ENCODE measurements at regions not wholly inside any gene's neighbourhood (a gene's known extent, or its start where the extent isn't known, plus 50 kb on each side); places are given as distances from the start of the nearest gene placed in this dataset.

DNA sequence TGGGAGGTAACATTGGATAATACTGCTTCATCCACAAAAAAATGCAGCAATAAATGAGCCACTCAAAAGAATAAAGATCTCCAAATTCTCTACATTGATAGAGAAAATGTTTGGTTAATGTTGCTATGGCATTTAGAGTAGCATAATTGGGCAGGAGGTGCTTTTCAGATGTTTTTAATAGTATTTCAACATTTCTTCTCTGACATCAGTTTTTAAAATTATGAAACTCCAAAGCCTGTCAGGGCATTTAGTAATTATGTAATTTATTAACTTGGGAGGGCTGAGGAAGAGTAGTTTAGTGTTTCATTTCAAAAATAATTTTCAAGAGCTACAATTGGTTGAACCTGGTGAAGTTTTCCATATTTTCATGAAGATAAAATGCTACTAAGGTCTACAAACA, 211.3 kb upstream of the INTU start:
- CTCF ChIA-PET = no interaction called here
- no peak for TF ChIP-seq CTCF (conservative IDR thresholded peaks at IDR 0.05; ENCODE audit: low read depth)
- H3K27ac ChIP-seq = no peak overlapping the region
- POLR2A ChIA-PET (ENCODE audit: low non-redundant PET) = no interaction called here
- DNase-seq (ENCODE audit: low spot score) = no peak

DNA sequence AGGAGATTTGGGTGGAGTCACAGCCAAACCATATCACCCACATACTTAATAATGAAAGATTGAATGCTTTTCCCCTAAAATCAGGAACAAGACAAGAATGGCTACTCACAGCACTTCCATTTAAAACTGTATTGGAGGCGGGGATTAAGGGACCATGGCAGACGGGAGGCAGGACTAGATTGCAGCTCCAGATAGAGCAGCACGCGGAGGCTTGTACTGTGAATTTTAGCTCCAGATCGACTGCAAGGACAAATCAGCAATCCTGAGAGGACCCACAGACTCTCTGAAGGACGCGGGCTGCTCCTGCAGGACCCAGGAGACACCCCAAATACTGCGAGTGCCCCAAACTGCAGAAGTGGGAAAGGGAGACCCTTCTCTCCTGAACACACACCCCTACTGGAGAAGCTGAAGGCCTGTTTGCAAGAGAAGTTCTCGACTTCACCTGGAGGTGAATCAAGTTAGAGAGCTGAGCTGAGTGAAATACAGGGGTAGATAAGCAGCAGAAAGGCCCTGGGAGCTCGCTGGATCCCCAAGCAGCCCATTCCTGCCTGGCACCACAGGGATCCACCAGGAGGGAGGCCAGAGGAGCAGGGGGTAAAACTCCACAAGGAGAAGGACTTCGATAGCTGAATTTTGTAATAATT, 207.4 kb upstream of the INTU start:
- POLR2A ChIA-PET (ENCODE audit: low non-redundant PET) = no interaction called here
- no peak for DNase-seq (ENCODE audit: low spot score)
- no peak for TF ChIP-seq CTCF (conservative IDR thresholded peaks at IDR 0.05; ENCODE audit: low read depth)
- CTCF ChIA-PET = no interaction called here
- no peak overlapping the region for H3K27ac ChIP-seq

DNA sequence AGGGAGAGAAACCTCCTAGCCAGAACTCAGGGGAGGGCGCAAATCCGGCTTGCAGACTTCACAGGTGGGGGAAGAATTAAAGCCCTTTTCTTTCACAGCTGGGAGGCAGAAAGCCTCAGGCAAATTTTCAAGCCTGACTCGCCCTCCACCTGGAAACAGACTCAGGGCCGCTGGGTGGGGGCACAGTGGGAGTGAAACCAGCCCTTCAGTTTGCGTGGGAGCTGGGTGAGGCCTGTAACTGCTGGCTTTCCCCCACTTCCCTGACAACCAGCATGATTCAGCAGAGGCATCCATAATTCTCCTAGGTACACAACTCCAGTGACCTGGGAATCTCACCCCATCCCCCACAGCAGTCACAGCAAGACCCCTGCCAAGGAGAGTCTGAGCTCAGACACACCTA, 206.9 kb upstream of the INTU start:
- DNase-seq (ENCODE audit: low spot score) = no peak
- POLR2A ChIA-PET (ENCODE audit: low non-redundant PET) = no interaction called here
- CTCF ChIA-PET = no interaction called here
- no peak for TF ChIP-seq CTCF (conservative IDR thresholded peaks at IDR 0.05; ENCODE audit: low read depth)
- H3K27ac ChIP-seq = no peak overlapping the region

GRCh38 chr4:127441571-127441970, 191.2 kb upstream of the INTU start:
- no peak overlapping the region for H3K27ac ChIP-seq
- no peak for TF ChIP-seq CTCF (conservative IDR thresholded peaks at IDR 0.05; ENCODE audit: low read depth)
- ChIA-PET POLR2A (ENCODE audit: low non-redundant PET) (no interaction called here), CTCF (no interaction called here)
- DNase-seq (ENCODE audit: low spot score) = no peak

DNA sequence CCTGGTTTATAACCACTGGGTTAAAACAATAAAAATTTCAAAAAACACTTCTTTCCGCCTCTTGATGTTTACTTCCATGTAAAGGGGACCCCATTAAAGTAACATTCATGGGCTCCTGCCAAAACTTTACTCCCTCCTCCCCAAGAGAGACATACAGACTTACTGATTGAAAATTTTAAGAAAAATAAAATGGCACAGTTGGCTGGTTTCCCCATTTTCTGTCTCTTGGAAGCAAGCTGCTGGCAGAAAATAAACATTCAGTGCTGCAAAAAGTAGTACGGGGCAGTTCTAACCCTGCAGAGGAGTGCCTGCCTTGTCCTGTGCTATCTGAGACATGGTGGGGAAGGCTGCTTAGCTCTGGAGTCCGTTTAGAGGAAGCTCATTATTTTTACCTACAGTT, 187.3 kb upstream of the INTU start:
- H3K27ac ChIP-seq = no peak overlapping the region
- no peak for TF ChIP-seq CTCF (conservative IDR thresholded peaks at IDR 0.05; ENCODE audit: low read depth)
- POLR2A ChIA-PET (ENCODE audit: low non-redundant PET) = no interaction called here
- CTCF ChIA-PET = interaction anchor here (0.6 kb wide), 1 partner anchor 17 kb away, joined by 5 read pairs; no protein-coding TSS in a partner anchor
- DNase-seq (ENCODE audit: low spot score) = no peak

GRCh38 chr4:127446427-127446885, 186.3 kb upstream of the INTU start:
- H3K27ac ChIP-seq = no peak overlapping the region
- CTCF ChIA-PET = interaction anchor here (0.6 to 0.7 kb wide), 2 partner anchors 64 to 613 kb away, joined by 3 read pairs; no protein-coding TSS in a partner anchor
- TF ChIP-seq CTCF (conservative IDR thresholded peaks at IDR 0.05; ENCODE audit: low read depth) = no peak
- POLR2A ChIA-PET (ENCODE audit: low non-redundant PET) = no interaction called here
- no peak for DNase-seq (ENCODE audit: low spot score)

Data from RWPE1 (cell line).